Activated naive CD8-positive, alpha-beta T cell (primary cell): ENCODE measurements at regions not wholly inside any gene's neighbourhood (a gene's known extent, or its start where the extent isn't known, plus 50 kb on each side); places are given as distances from the start of the nearest gene placed in this dataset.
"Not testable (repeated sequence)": the region's sequence is repeated elsewhere in the genome, so short reads cannot be mapped to it uniquely, and the experiment has no call there.

Experiments used
- H3K27ac Mint-ChIP-seq: one replicate; pipeline ENCODE4 v1.8.0; 2021; ENCODE audit warnings: mixed read lengths
- H3K27me3 Mint-ChIP-seq: one replicate; pipeline ENCODE4 v1.8.0; 2021; ENCODE audit warnings: mixed read lengths
- H3K36me3 Mint-ChIP-seq: one replicate; pipeline ENCODE4 v1.8.0; 2021; ENCODE audit warnings: mixed read lengths
- H3K4me1 Mint-ChIP-seq: one replicate; pipeline ENCODE4 v1.8.0; 2021; ENCODE audit warnings: low read depth, mixed read lengths
- H3K4me3 Mint-ChIP-seq: one replicate; pipeline ENCODE4 v1.8.0; 2021; ENCODE audit warnings: mild to moderate bottlenecking, mixed read lengths
- H3K9me3 Mint-ChIP-seq: one replicate; pipeline ENCODE4 v1.8.0; 2021; ENCODE audit warnings: low read depth, mixed read lengths

DNA sequence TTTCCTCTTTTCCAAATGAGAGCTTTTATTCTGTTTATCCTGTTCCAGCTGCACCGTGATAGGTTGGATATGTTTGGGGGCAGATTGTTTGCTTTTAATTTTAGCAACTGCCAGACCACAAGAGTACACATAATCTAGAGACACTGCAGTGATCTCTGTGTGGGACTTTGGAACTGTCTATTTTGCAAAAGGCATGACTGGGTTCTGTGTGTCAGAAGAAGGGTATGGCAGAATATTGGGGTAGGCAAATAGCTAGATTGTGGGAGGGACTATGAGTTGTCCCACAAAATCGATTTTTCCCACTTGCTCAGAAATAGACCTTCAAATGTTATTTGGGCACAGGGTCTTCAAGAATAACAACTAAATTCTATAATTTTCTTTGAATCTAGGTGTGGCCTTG, 275.9 kb upstream of the KITLG start:
- Mint-ChIP-seq H3K27ac (no peak overlapping the region), H3K4me3 (no peak overlapping the region), H3K4me1 (no peaks in the 10 kb centered on the region), H3K36me3 (no peaks in the 10 kb centered on the region), H3K27me3 (no peaks in the 10 kb centered on the region), H3K9me3 (no peaks in the 10 kb centered on the region)

GRCh38 chr12:88855301-88855700, 275.0 kb upstream of the KITLG start:
- H3K4me3 Mint-ChIP-seq, result no peak overlapping the region
- no peaks in the 10 kb centered on the region for H3K27me3 Mint-ChIP-seq
- H3K27ac Mint-ChIP-seq, result no peak overlapping the region
- H3K36me3 Mint-ChIP-seq, result no peaks in the 10 kb centered on the region
- H3K4me1 Mint-ChIP-seq, result no peaks in the 10 kb centered on the region
- no peaks in the 10 kb centered on the region for H3K9me3 Mint-ChIP-seq

GRCh38 chr12:88854260-88854659, 274.0 kb upstream of the KITLG start:
- H3K36me3 Mint-ChIP-seq, result no peaks in the 10 kb centered on the region
- no peaks in the 10 kb centered on the region for H3K27me3 Mint-ChIP-seq
- H3K4me3 Mint-ChIP-seq, result no peak overlapping the region
- no peaks in the 10 kb centered on the region for H3K4me1 Mint-ChIP-seq
- H3K9me3 Mint-ChIP-seq, result no peaks in the 10 kb centered on the region
- H3K27ac Mint-ChIP-seq, result no peak overlapping the region

DNA sequence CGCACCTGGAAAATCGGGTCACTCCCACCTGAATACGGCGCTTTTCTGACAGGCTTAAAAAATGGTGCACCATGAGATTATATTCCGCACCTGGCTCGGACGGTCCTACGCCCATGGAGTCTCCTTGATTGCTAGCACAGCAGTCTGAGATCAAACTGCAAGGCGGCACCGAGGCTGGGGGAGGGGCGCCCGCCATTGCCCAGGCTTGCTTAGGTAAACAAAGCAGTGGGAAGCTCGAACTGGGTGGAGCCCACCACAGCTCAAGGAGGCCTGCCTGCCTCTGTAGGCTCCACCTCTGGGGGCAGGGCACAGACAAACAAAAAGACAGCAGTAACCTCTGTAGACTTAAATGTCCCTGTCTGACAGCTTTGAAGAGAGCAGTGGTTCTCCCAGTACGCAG, 267.0 kb upstream of the KITLG start:
- H3K4me1 Mint-ChIP-seq, H3K27me3 Mint-ChIP-seq, H3K4me3 Mint-ChIP-seq, H3K36me3 Mint-ChIP-seq, H3K9me3 Mint-ChIP-seq, H3K27ac Mint-ChIP-seq: not testable (repeated sequence)

DNA sequence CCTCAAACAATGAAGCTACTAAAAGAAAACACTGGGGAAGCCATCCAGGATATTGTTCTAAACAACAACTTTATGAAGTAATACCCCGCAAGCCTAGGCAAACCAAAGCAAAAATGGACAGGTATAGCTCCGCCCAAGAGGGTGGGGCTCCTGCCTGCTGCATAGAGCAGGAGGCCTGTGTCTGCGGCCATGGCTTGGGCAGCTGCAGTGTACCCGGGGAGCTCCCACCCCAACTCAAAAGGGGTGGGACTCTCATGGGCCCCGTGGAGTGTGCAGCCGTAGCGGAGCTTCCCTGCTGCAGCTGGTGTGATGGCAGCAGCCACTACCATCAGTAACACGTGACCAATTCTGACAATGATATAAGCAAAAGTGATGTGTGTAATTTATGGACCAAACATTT, 264.2 kb upstream of the KITLG start:
- Mint-ChIP-seq H3K9me3 (peaks cover 17% of the 10 kb centered on the region), H3K27ac (no peak overlapping the region), H3K4me1 (no peaks in the 10 kb centered on the region), H3K4me3 (no peak overlapping the region), H3K36me3 (no peaks in the 10 kb centered on the region), H3K27me3 (no peaks in the 10 kb centered on the region)

DNA sequence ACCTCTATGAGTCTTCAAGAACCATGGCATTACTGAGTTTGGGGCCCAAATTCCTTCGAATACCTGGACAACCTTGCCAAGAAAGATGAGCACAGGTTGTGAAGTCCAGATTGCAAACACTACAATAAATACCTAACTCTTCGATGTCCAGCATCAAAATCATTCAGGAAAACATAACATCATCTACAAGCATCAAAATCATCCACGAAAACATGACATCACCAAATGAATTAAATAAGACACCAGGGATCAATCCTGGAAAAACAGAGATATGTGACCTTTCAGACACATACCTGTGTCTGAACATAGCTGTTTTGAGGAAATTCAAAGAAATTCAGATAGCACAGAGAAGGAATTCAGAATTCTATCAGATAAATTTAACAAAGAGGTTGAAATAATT, 262.0 kb upstream of the KITLG start:
- Mint-ChIP-seq H3K27ac (no peak overlapping the region), H3K9me3 (peaks cover 20% of the 10 kb centered on the region), H3K4me1 (no peaks in the 10 kb centered on the region), H3K27me3 (no peaks in the 10 kb centered on the region), H3K4me3 (no peak overlapping the region), H3K36me3 (peaks cover 2% of the 10 kb centered on the region)

GRCh38 chr12:88839486-88839885, 259.2 kb upstream of the KITLG start:
- Mint-ChIP-seq H3K9me3 (peaks cover 20% of the 10 kb centered on the region), H3K4me1 (no peaks in the 10 kb centered on the region), H3K27me3 (no peaks in the 10 kb centered on the region), H3K36me3 (peaks cover 2% of the 10 kb centered on the region), H3K4me3 (no peak overlapping the region), H3K27ac (no peak overlapping the region)

- Mint-ChIP-seq H3K27ac (no peak overlapping the region), H3K9me3 (peaks cover 8% of the 10 kb centered on the region), H3K4me1 (no peaks in the 10 kb centered on the region), H3K27me3 (no peaks in the 10 kb centered on the region), H3K36me3 (peaks cover 2% of the 10 kb centered on the region), H3K4me3 (no peak overlapping the region)
These were observed 255.9 kb upstream of the KITLG start for GRCh38 chr12:88836156-88836555.

DNA sequence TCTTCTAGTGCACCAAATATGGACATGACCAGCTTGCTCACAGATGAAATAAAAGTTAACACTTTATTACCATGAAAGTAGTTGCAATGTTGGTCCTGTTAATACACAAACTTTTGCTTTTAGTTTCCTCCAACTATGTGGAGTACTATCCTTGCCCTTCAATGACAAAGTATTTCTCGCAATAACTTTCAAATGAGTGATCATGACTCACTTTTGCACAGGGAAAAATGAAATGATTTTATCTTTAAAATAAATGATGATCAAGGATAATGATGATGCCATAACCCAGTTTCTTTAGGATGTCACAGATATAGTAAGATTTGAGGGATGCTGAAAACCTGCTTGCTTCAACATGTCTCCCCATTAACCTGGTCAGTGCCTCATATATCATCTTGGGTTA, 254.0 kb upstream of the KITLG start:
- Mint-ChIP-seq H3K27ac (no peak overlapping the region), H3K9me3 (peaks cover 6% of the 10 kb centered on the region), H3K27me3 (no peaks in the 10 kb centered on the region), H3K4me3 (no peak overlapping the region), H3K4me1 (no peaks in the 10 kb centered on the region), H3K36me3 (peaks cover 2% of the 10 kb centered on the region)

DNA sequence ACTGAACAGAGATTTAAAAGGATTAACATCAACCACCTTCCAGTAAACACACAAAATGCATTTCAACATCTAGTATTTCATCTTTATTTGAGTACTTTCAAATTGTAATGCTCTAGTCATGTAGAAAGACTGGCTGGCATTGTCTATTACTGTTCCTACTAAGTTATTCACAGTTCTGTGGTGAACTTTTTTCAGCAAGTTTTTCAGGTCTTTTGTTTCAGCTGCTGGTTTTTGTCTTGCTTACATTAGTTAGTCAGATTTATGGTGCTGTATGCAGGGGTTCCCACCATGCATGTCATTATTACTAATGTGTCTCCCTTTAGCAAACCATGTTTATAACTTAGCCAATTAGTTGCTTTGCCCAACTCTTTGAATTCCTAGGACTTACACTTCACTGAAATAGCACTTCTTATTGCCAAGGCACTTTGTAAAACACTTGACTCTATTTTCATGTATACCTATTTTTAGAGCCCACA, 253.4 kb upstream of the KITLG start:
- no peaks in the 10 kb centered on the region for H3K4me1 Mint-ChIP-seq
- H3K27me3 Mint-ChIP-seq, result no peaks in the 10 kb centered on the region
- H3K36me3 Mint-ChIP-seq, result peaks cover 2% of the 10 kb centered on the region

DNA sequence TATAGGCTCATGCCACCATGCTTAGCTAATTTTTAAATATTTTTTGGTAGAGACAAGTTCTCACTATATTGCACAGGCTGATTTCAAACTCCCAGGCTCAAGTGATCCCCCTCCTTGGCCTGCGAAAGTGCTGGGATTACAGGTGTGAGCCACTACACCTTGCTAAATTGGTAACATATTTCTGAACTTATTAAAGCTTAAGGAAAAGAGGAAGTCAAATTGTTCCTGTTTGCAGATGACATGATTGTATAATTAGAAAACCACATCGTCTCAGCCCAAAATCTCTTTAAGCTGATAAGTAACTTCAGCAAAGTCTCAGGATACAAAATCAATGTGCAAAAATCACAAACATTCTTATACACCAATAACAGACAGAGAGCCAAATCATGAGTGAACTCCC, 248.3 kb upstream of the KITLG start:
- H3K4me3 Mint-ChIP-seq, H3K27me3 Mint-ChIP-seq, H3K4me1 Mint-ChIP-seq, H3K27ac Mint-ChIP-seq, H3K9me3 Mint-ChIP-seq, H3K36me3 Mint-ChIP-seq: not testable (repeated sequence)

More for the DNA sequence above, 253.4 kb upstream of the KITLG start:
- H3K4me3 Mint-ChIP-seq, result no peak overlapping the region
- H3K9me3 Mint-ChIP-seq, result peaks cover 5% of the 10 kb centered on the region
- H3K27ac Mint-ChIP-seq, result no peak overlapping the region

- H3K27ac Mint-ChIP-seq, result no peak overlapping the region
- H3K27me3 Mint-ChIP-seq, result no peaks in the 10 kb centered on the region
- H3K9me3 Mint-ChIP-seq, result peaks cover 7% of the 10 kb centered on the region
- H3K36me3 Mint-ChIP-seq, result no peaks in the 10 kb centered on the region
- no peaks in the 10 kb centered on the region for H3K4me1 Mint-ChIP-seq
- no peak overlapping the region for H3K4me3 Mint-ChIP-seq
These were observed 239.7 kb upstream of the KITLG start for GRCh38 chr12:88820012-88820411.

- H3K9me3 Mint-ChIP-seq, result peaks cover 12% of the 10 kb centered on the region
- no peaks in the 10 kb centered on the region for H3K27me3 Mint-ChIP-seq
- no peaks in the 10 kb centered on the region for H3K4me1 Mint-ChIP-seq
- no peak overlapping the region for H3K27ac Mint-ChIP-seq
- no peak overlapping the region for H3K4me3 Mint-ChIP-seq
- no peaks in the 10 kb centered on the region for H3K36me3 Mint-ChIP-seq
These were observed 235.9 kb upstream of the KITLG start for GRCh38 chr12:88816201-88816600.

DNA sequence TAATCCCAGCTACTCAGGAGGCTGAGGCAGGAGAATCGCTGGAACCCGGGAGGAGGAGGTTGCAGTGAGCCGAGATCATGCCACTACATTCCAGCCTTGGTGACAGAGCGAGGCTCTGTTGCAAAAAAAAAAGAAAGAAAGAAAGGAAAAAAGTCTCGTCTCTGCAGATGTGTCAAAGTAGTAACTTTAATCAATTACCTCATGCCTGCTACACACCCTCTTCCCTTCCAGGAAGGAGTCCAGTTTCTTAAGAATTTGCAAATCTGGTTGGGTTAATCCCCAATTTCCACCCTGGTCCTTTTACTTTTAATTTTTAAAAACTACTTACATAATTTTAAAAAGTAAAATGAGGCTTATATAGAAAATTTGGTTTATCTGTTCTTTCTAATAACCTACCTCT, 234.5 kb upstream of the KITLG start:
- Mint-ChIP-seq H3K27ac (no peak overlapping the region), H3K4me1 (no peaks in the 10 kb centered on the region), H3K27me3 (no peaks in the 10 kb centered on the region), H3K9me3 (peaks cover 12% of the 10 kb centered on the region), H3K4me3 (no peak overlapping the region), H3K36me3 (no peaks in the 10 kb centered on the region)

- Mint-ChIP-seq H3K36me3 (no peaks in the 10 kb centered on the region), H3K4me3 (no peak overlapping the region), H3K27me3 (no peaks in the 10 kb centered on the region), H3K9me3 (peaks cover 5% of the 10 kb centered on the region), H3K27ac (no peak overlapping the region), H3K4me1 (no peaks in the 10 kb centered on the region)
These were observed 232.3 kb upstream of the KITLG start for GRCh38 chr12:88812610-88813009.

GRCh38 chr12:88810806-88811205, 230.5 kb upstream of the KITLG start:
- no peaks in the 10 kb centered on the region for H3K36me3 Mint-ChIP-seq
- H3K4me1 Mint-ChIP-seq, result no peaks in the 10 kb centered on the region
- H3K27me3 Mint-ChIP-seq, result no peaks in the 10 kb centered on the region
- H3K4me3 Mint-ChIP-seq, result no peak overlapping the region
- H3K9me3 Mint-ChIP-seq, result peaks cover 5% of the 10 kb centered on the region
- no peak overlapping the region for H3K27ac Mint-ChIP-seq

- H3K9me3 Mint-ChIP-seq, H3K27me3 Mint-ChIP-seq, H3K27ac Mint-ChIP-seq, H3K36me3 Mint-ChIP-seq, H3K4me3 Mint-ChIP-seq, H3K4me1 Mint-ChIP-seq: not testable (repeated sequence)
These were observed 229.6 kb upstream of the KITLG start for GRCh38 chr12:88809841-88810240.
